ENCODE measurements at regions not wholly inside any gene's neighbourhood (a gene's known extent, or its start where the extent isn't known, plus 50 kb on each side); places are given as distances from the start of the nearest gene placed in this dataset.

- Histone ChIP-seq H3K9me2 (ENCODE audit: insufficient read depth) (no peaks in the 10 kb centered on the region), H3K4me1 (ENCODE audit: control insufficient read depth in 1 of 2, insufficient read depth in 2 of 2, low read length in 2 of 2) (no peaks in the 10 kb centered on the region), H3K9ac (ENCODE audit: low read length) (no peak overlapping the region), H3K9me3 (ENCODE audit: control insufficient read depth in 1 of 2, insufficient read depth in 1 of 2, low read depth in 1 of 2, low read length in 2 of 2) (peaks cover 4 to 21% of the 10 kb centered on the region in 2 experiments; a peak in 2 of 4 replicates), H3K27me3 (ENCODE audit: insufficient read depth, low read length) (no peaks in the 10 kb centered on the region), H2AFZ (ENCODE audit: low read depth, low read length, poor library complexity, severe bottlenecking) (no peak overlapping the region), H3K4me3 (replicated peaks in 1 of 2; ENCODE audit: low read depth in 1 of 2, low read length in 2 of 2) (no peak overlapping the region), H3K4me2 (ENCODE audit: low read length) (no peak overlapping the region), H3K27ac (ENCODE audit: low read depth, low read length) (no peak overlapping the region), H3K36me3 (ENCODE audit: control insufficient read depth in 1 of 2, insufficient read depth in 2 of 2, low read length in 2 of 2) (no peaks in the 10 kb centered on the region), H4K20me1 (ENCODE audit: insufficient read depth) (no peaks in the 10 kb centered on the region), H3K79me2 (ENCODE audit: insufficient read depth, low read length) (no peaks in the 10 kb centered on the region)
- intact Hi-C loops (cut with micrococcal nuclease), result no loop called here
- BruUV-seq (replicated peaks), result no TSS peak
- ChIA-PET RAD21 (ENCODE audit: low non-redundant PET in 1 of 2, low total read pairs in 2 of 2, uncharacterized antibody in 2 of 2, unreplicated experiment in 2 of 2) (no interaction called here), POLR2A (no interaction called here), CTCF (no interaction called here)
- ATAC-seq, result no peak
- TF ChIP-seq ATF3 (IDR thresholded peaks at IDR 0.05) (no peak), RAD21 (IDR thresholded peaks at IDR 0.05; ENCODE audit: low read depth) (no peak), JUND (IDR thresholded peaks at IDR 0.05) (no peak), CEBPB (IDR thresholded peaks at IDR 0.05; ENCODE audit: low read depth) (no peak), POLR2AphosphoS5 (IDR thresholded peaks at IDR 0.05; ENCODE audit: low read depth, low read length) (no peak), ELF1 (IDR thresholded peaks at IDR 0.05; ENCODE audit: borderline replicate concordance, low read depth) (no peak), ZBTB33 (IDR thresholded peaks at IDR 0.05; ENCODE audit: extremely low read depth, insufficient replicate concordance, low read length) (no peak), POLR2A (IDR thresholded peaks at IDR 0.05; ENCODE audit: borderline replicate concordance, extremely low read depth, insufficient read depth, insufficient read length) (no peak), SP1 (IDR thresholded peaks at IDR 0.05; ENCODE audit: low read depth) (no peak)
- no peak for DNase-seq (ENCODE audit: low read depth, low spot score)
Observed at GRCh38 chr11:25755381-25755780, 576.5 kb upstream of the ANO3 start.

All from HCT116 (cell line).